22Rv1 (cell line): ENCODE measurements at regions not wholly inside any gene's neighbourhood (a gene's known extent, or its start where the extent isn't known, plus 50 kb on each side); places are given as distances from the start of the nearest gene placed in this dataset.

ENCODE experiments used
- H3K27ac ChIP-seq: fragments of 450-650 bp; 2 replicates; pipeline ENCODE4 v1.5.1; 2017
- CTCF ChIP-seq: fragments of 450-650 bp; IDR thresholded peaks from 2 replicates; pipeline ENCODE4 v1.5.1; 2017; ENCODE audit warnings: mild to moderate bottlenecking
- ZFX ChIP-seq: fragments of 450-650 bp; IDR thresholded peaks from 2 replicates; pipeline ENCODE4 v1.6.1; 2017; ENCODE audit warnings: antibody characterized with exemption, borderline replicate concordance

GRCh38 chr18:69109686-69110085, 291.0 kb upstream of the DOK6 start:
- H3K27ac ChIP-seq: no peak overlapping the region
- TF ChIP-seq ZFX (no peak), CTCF (no peak)

- H3K27ac ChIP-seq: no peak overlapping the region
- TF ChIP-seq ZFX (no peak), CTCF (no peak)
Measured at GRCh38 chr18:69120833-69121232, 279.9 kb upstream of the DOK6 start.

GRCh38 chr18:69123421-69123820, 277.3 kb upstream of the DOK6 start:
- no peak for TF ChIP-seq CTCF
- no peak for TF ChIP-seq ZFX
- no peak overlapping the region for H3K27ac ChIP-seq

GRCh38 chr18:69127873-69128500, 272.7 kb upstream of the DOK6 start:
- no peak overlapping the region for H3K27ac ChIP-seq
- TF ChIP-seq CTCF: no peak
- no peak for TF ChIP-seq ZFX

GRCh38 chr18:69128566-69128965, 272.1 kb upstream of the DOK6 start:
- no peak for TF ChIP-seq ZFX
- TF ChIP-seq CTCF: no peak

GRCh38 chr18:69128978-69129377, 271.7 kb upstream of the DOK6 start:
- H3K27ac ChIP-seq: no peak overlapping the region

More at GRCh38 chr18:69128566-69128965, 272.1 kb upstream of the DOK6 start:
- H3K27ac ChIP-seq: no peak overlapping the region

More at GRCh38 chr18:69128978-69129377, 271.7 kb upstream of the DOK6 start:
- TF ChIP-seq ZFX (no peak), CTCF (no peak)
